Bronchial epithelial cell (primary cell): ENCODE measurements at regions not wholly inside any gene's neighbourhood (a gene's known extent, or its start where the extent isn't known, plus 50 kb on each side); places are given as distances from the start of the nearest gene placed in this dataset.

Source experiments
- DNase-seq: peaks from one replicate; pipeline ENCODE4 v3.0.0-alpha.2; 2010; ENCODE audit warnings: low read depth
- FAIRE-seq: peaks from 2 replicates; lab custom pipeline; 2011; peaks lifted over from hg19 to GRCh38; lab: Jason Lieb, UNC
- H3K27me3 ChIP-seq: 2 replicates; pipeline ENCODE4 v1.5.1; 2011; ENCODE audit warnings: low read length; ENCODE audit not compliant: control insufficient read depth, insufficient read depth
- H3K36me3 ChIP-seq: 2 replicates; pipeline ENCODE4 v1.5.1; 2011; ENCODE audit warnings: low read length; ENCODE audit not compliant: control insufficient read depth, insufficient read depth
- H3K4me3 ChIP-seq: 2 replicates; pipeline ENCODE4 v1.5.1; 2011; ENCODE audit warnings: mild to moderate bottlenecking, low read depth, low read length, control low read depth
- CTCF ChIP-seq: IDR thresholded peaks from 2 replicates; pipeline ENCODE4 v1.5.1; 2011; ENCODE audit warnings: mild to moderate bottlenecking, moderate library complexity, low read length, control low read depth, inconsistent platforms; ENCODE audit not compliant: insufficient read depth, severe bottlenecking

- Histone ChIP-seq H3K27me3 (no peaks in the 10 kb centered on the region), H3K4me3 (no peak overlapping the region), H3K36me3 (no peaks in the 10 kb centered on the region)
- no peak for TF ChIP-seq CTCF
- no peak for DNase-seq
- no peak for FAIRE-seq
Measured at GRCh38 chrX:1084689-1085088, 127.8 kb downstream of the CRLF2 start.

- Histone ChIP-seq H3K36me3 (no peaks in the 10 kb centered on the region), H3K27me3 (no peaks in the 10 kb centered on the region), H3K4me3 (no peak overlapping the region)
- DNase-seq (no peak), FAIRE-seq (no peak)
- TF ChIP-seq CTCF: no peak
Measured at GRCh38 chrX:1076871-1077651, 135.4 kb downstream of the CRLF2 start.

GRCh38 chrX:1075741-1076140 lies 136.7 kb downstream of the CRLF2 start:
- Histone ChIP-seq H3K27me3 (no peaks in the 10 kb centered on the region), H3K36me3 (no peaks in the 10 kb centered on the region), H3K4me3 (no peak overlapping the region)
- TF ChIP-seq CTCF: no peak
- no peak for FAIRE-seq
- DNase-seq: no peak

- no peak for DNase-seq
- H3K4me3 ChIP-seq: no peak overlapping the region
- no peak for TF ChIP-seq CTCF
- H3K36me3 ChIP-seq: no peaks in the 10 kb centered on the region
- no peaks in the 10 kb centered on the region for H3K27me3 ChIP-seq
- no peak for FAIRE-seq
Measured at GRCh38 chrX:1075156-1075555, 137.3 kb downstream of the CRLF2 start.

- FAIRE-seq: no peak
- no peak overlapping the region for H3K4me3 ChIP-seq
- DNase-seq: no peak
- no peaks in the 10 kb centered on the region for H3K36me3 ChIP-seq
- no peak for TF ChIP-seq CTCF
- H3K27me3 ChIP-seq: no peaks in the 10 kb centered on the region
Measured at GRCh38 chrX:1074755-1075154, 137.7 kb downstream of the CRLF2 start.

GRCh38 chrX:1074172-1074571 lies 138.3 kb downstream of the CRLF2 start:
- FAIRE-seq (no peak), DNase-seq (no peak)
- H3K4me3 ChIP-seq: no peak overlapping the region
- H3K36me3 ChIP-seq: no peaks in the 10 kb centered on the region
- no peaks in the 10 kb centered on the region for H3K27me3 ChIP-seq
- TF ChIP-seq CTCF: no peak
